Memory B cell (primary cell): ENCODE measurements at regions not wholly inside any gene's neighbourhood (a gene's known extent, or its start where the extent isn't known, plus 50 kb on each side); places are given as distances from the start of the nearest gene placed in this dataset.

Source experiments
- ATAC-seq: fragments of 150-1000 bp; cut with Tn5 transposase; 2 replicates; pipeline ENCODE4 v1.10.0; 2021; ENCODE audit warnings: low read depth, mild to moderate bottlenecking, moderate library complexity
- DNase-seq, 2 donors: peaks; one replicate each; pipeline ENCODE4 v3.0.0; 2022; ENCODE audit warnings: low spot score in 2 of 2
- H3K27ac Mint-ChIP-seq: one replicate; pipeline ENCODE4 v1.8.0; 2022; ENCODE audit warnings: mild to moderate bottlenecking, moderate library complexity, mixed read lengths
- H3K27me3 Mint-ChIP-seq: one replicate; pipeline ENCODE4 v1.8.0; 2022; ENCODE audit warnings: mixed read lengths
- H3K36me3 Mint-ChIP-seq: one replicate; pipeline ENCODE4 v1.8.0; 2022; ENCODE audit warnings: mild to moderate bottlenecking, mixed read lengths
- H3K4me1 Mint-ChIP-seq: one replicate; pipeline ENCODE4 v1.8.0; 2022; ENCODE audit warnings: mixed read lengths
- H3K4me3 Mint-ChIP-seq: one replicate; pipeline ENCODE4 v1.8.0; 2022; ENCODE audit warnings: mild to moderate bottlenecking, moderate library complexity, mixed read lengths
- H3K9me3 Mint-ChIP-seq: one replicate; pipeline ENCODE4 v1.8.0; 2022; ENCODE audit warnings: mixed read lengths

GRCh38 chr1:60160141-60160540, 86.6 kb upstream of the C1orf87 start:
- H3K27ac Mint-ChIP-seq: no peak overlapping the region
- H3K4me1 Mint-ChIP-seq: no peaks in the 10 kb centered on the region
- no peak for DNase-seq
- H3K36me3 Mint-ChIP-seq: no peaks in the 10 kb centered on the region
- no peak overlapping the region for H3K4me3 Mint-ChIP-seq
- no peaks in the 10 kb centered on the region for H3K27me3 Mint-ChIP-seq
- ATAC-seq: no peak
- no peaks in the 10 kb centered on the region for H3K9me3 Mint-ChIP-seq

- DNase-seq: no peak
- H3K27me3 Mint-ChIP-seq: no peaks in the 10 kb centered on the region
- no peaks in the 10 kb centered on the region for H3K9me3 Mint-ChIP-seq
- H3K36me3 Mint-ChIP-seq: no peaks in the 10 kb centered on the region
- no peak overlapping the region for H3K27ac Mint-ChIP-seq
- no peak for ATAC-seq
- no peak overlapping the region for H3K4me3 Mint-ChIP-seq
- H3K4me1 Mint-ChIP-seq: no peaks in the 10 kb centered on the region
Observed at GRCh38 chr1:60156371-60156770, 82.8 kb upstream of the C1orf87 start.

- Mint-ChIP-seq H3K27me3 (peaks cover 4% of the 10 kb centered on the region), H3K9me3 (peaks cover 2% of the 10 kb centered on the region), H3K27ac (no peak overlapping the region), H3K4me3 (no peak overlapping the region), H3K4me1 (no peaks in the 10 kb centered on the region), H3K36me3 (no peaks in the 10 kb centered on the region)
- DNase-seq (no peak), ATAC-seq (no peak)
Observed at GRCh38 chr1:60153961-60154360, 80.4 kb upstream of the C1orf87 start.

- Mint-ChIP-seq H3K4me3 (no peak overlapping the region), H3K36me3 (no peaks in the 10 kb centered on the region), H3K27ac (no peak overlapping the region), H3K9me3 (peaks cover 2% of the 10 kb centered on the region), H3K4me1 (no peaks in the 10 kb centered on the region), H3K27me3 (peaks cover 4% of the 10 kb centered on the region)
- ATAC-seq (no peak), DNase-seq (no peak)
Observed at GRCh38 chr1:60152891-60153290, 79.3 kb upstream of the C1orf87 start.

- no peak overlapping the region for H3K4me3 Mint-ChIP-seq
- peaks cover 2% of the 10 kb centered on the region for H3K9me3 Mint-ChIP-seq
- no peak for ATAC-seq
- DNase-seq: no peak
- H3K27me3 Mint-ChIP-seq: peaks cover 4% of the 10 kb centered on the region
- no peaks in the 10 kb centered on the region for H3K36me3 Mint-ChIP-seq
- no peaks in the 10 kb centered on the region for H3K4me1 Mint-ChIP-seq
- H3K27ac Mint-ChIP-seq: no peak overlapping the region
Observed at GRCh38 chr1:60151311-60151710, 77.7 kb upstream of the C1orf87 start.

GRCh38 chr1:60149251-60149650, 75.7 kb upstream of the C1orf87 start:
- Mint-ChIP-seq H3K9me3 (peaks cover 2% of the 10 kb centered on the region), H3K36me3 (no peaks in the 10 kb centered on the region), H3K27ac (no peak overlapping the region), H3K4me3 (no peak overlapping the region), H3K27me3 (peaks cover 4% of the 10 kb centered on the region), H3K4me1 (no peaks in the 10 kb centered on the region)
- no peak for DNase-seq
- ATAC-seq: no peak

- Mint-ChIP-seq H3K27me3 (peaks cover 4% of the 10 kb centered on the region), H3K27ac (no peak overlapping the region), H3K4me1 (no peaks in the 10 kb centered on the region), H3K9me3 (peaks cover 2% of the 10 kb centered on the region), H3K36me3 (no peaks in the 10 kb centered on the region), H3K4me3 (no peak overlapping the region)
- no peak for DNase-seq
- no peak for ATAC-seq
Observed at GRCh38 chr1:60146884-60147283, 73.3 kb upstream of the C1orf87 start.

- ATAC-seq (no peak), DNase-seq (no peak)
- Mint-ChIP-seq H3K4me1 (no peaks in the 10 kb centered on the region), H3K27ac (no peak overlapping the region), H3K9me3 (no peaks in the 10 kb centered on the region), H3K36me3 (no peaks in the 10 kb centered on the region), H3K4me3 (no peak overlapping the region), H3K27me3 (peaks cover under 1% of the 10 kb centered on the region)
Observed at GRCh38 chr1:60145771-60146170, 72.2 kb upstream of the C1orf87 start.

GRCh38 chr1:60141743-60142142, 68.2 kb upstream of the C1orf87 start:
- Mint-ChIP-seq H3K9me3 (no peaks in the 10 kb centered on the region), H3K4me3 (no peak overlapping the region), H3K27ac (no peak overlapping the region), H3K27me3 (peaks cover 2% of the 10 kb centered on the region), H3K4me1 (no peaks in the 10 kb centered on the region), H3K36me3 (no peaks in the 10 kb centered on the region)
- ATAC-seq (no peak), DNase-seq (no peak)

- H3K4me1 Mint-ChIP-seq: no peaks in the 10 kb centered on the region
- DNase-seq: no peak
- H3K27me3 Mint-ChIP-seq: peaks cover 2% of the 10 kb centered on the region
- no peak for ATAC-seq
- no peaks in the 10 kb centered on the region for H3K9me3 Mint-ChIP-seq
- H3K4me3 Mint-ChIP-seq: no peak overlapping the region
- no peaks in the 10 kb centered on the region for H3K36me3 Mint-ChIP-seq
- H3K27ac Mint-ChIP-seq: no peak overlapping the region
Observed at GRCh38 chr1:60141276-60141675, 67.7 kb upstream of the C1orf87 start.

- ATAC-seq: no peak
- Mint-ChIP-seq H3K27ac (no peak overlapping the region), H3K27me3 (peaks cover 2% of the 10 kb centered on the region), H3K4me3 (no peak overlapping the region), H3K36me3 (no peaks in the 10 kb centered on the region), H3K4me1 (no peaks in the 10 kb centered on the region), H3K9me3 (no peaks in the 10 kb centered on the region)
- no peak for DNase-seq
Observed at GRCh38 chr1:60137406-60137805, 63.8 kb upstream of the C1orf87 start.

GRCh38 chr1:60136395-60136794, 62.8 kb upstream of the C1orf87 start:
- Mint-ChIP-seq H3K4me3 (no peak overlapping the region), H3K9me3 (no peaks in the 10 kb centered on the region), H3K27ac (no peak overlapping the region), H3K36me3 (no peaks in the 10 kb centered on the region), H3K4me1 (no peaks in the 10 kb centered on the region), H3K27me3 (peaks cover 2% of the 10 kb centered on the region)
- ATAC-seq: no peak
- no peak for DNase-seq

- H3K4me3 Mint-ChIP-seq: no peak overlapping the region
- H3K36me3 Mint-ChIP-seq: no peaks in the 10 kb centered on the region
- DNase-seq (no peak), ATAC-seq (no peak)
- H3K27me3 Mint-ChIP-seq: no peaks in the 10 kb centered on the region
- H3K27ac Mint-ChIP-seq: no peak overlapping the region
- H3K4me1 Mint-ChIP-seq: no peaks in the 10 kb centered on the region
- no peaks in the 10 kb centered on the region for H3K9me3 Mint-ChIP-seq
Observed at GRCh38 chr1:60134716-60135115, 61.1 kb upstream of the C1orf87 start.

- H3K27ac Mint-ChIP-seq: no peak overlapping the region
- H3K4me1 Mint-ChIP-seq: no peaks in the 10 kb centered on the region
- ATAC-seq: no peak
- no peak overlapping the region for H3K4me3 Mint-ChIP-seq
- no peaks in the 10 kb centered on the region for H3K9me3 Mint-ChIP-seq
- no peaks in the 10 kb centered on the region for H3K36me3 Mint-ChIP-seq
- no peaks in the 10 kb centered on the region for H3K27me3 Mint-ChIP-seq
- DNase-seq: no peak
Observed at GRCh38 chr1:60133848-60134247, 60.3 kb upstream of the C1orf87 start.

- no peak overlapping the region for H3K27ac Mint-ChIP-seq
- no peaks in the 10 kb centered on the region for H3K4me1 Mint-ChIP-seq
- ATAC-seq: no peak
- H3K27me3 Mint-ChIP-seq: no peaks in the 10 kb centered on the region
- H3K9me3 Mint-ChIP-seq: no peaks in the 10 kb centered on the region
- no peak overlapping the region for H3K4me3 Mint-ChIP-seq
- DNase-seq: no peak
- H3K36me3 Mint-ChIP-seq: no peaks in the 10 kb centered on the region
Observed at GRCh38 chr1:60133000-60133673, 59.6 kb upstream of the C1orf87 start.
